HEK293T (cell line): ENCODE measurements at regions not wholly inside any gene's neighbourhood (a gene's known extent, or its start where the extent isn't known, plus 50 kb on each side); places are given as distances from the start of the nearest gene placed in this dataset.

Experiments
- ARNT ChIP-seq: fragments of 450-650 bp; IDR thresholded peaks from 2 replicates; pipeline ENCODE4 v1.6.1; 2017; ENCODE audit warnings: mild to moderate bottlenecking
- CTBP1 ChIP-seq: fragments of 450-650 bp; IDR thresholded peaks from 2 replicates; pipeline ENCODE4 v1.6.1; 2016; ENCODE audit warnings: borderline replicate concordance
- ELF4 ChIP-seq: fragments of 450-650 bp; IDR thresholded peaks from 2 replicates; pipeline ENCODE4 v1.6.1; 2017; ENCODE audit warnings: antibody characterized with exemption
- FOXA1 ChIP-seq: fragments of 450-650 bp; IDR thresholded peaks from 2 replicates; pipeline ENCODE4 v1.6.1; 2016; ENCODE audit warnings: mild to moderate bottlenecking
- FOXK2 ChIP-seq: fragments of 450-650 bp; IDR thresholded peaks from 2 replicates; pipeline ENCODE4 v1.6.1; 2016; ENCODE audit warnings: mild to moderate bottlenecking
- HDGF ChIP-seq: fragments of 450-650 bp; IDR thresholded peaks from 2 replicates; pipeline ENCODE4 v1.6.1; 2017; ENCODE audit warnings: antibody characterized with exemption, borderline replicate concordance
- PKNOX1 ChIP-seq: fragments of 450-650 bp; IDR thresholded peaks from 2 replicates; pipeline ENCODE4 v1.6.1; 2016
- SP1 ChIP-seq: fragments of 450-650 bp; IDR thresholded peaks from 2 replicates; pipeline ENCODE4 v1.6.1; 2017
- SUZ12 ChIP-seq: fragments of 450-650 bp; IDR thresholded peaks from 2 replicates; pipeline ENCODE4 v1.6.1; 2016; ENCODE audit warnings: mild to moderate bottlenecking
- TARDBP ChIP-seq: fragments of 450-650 bp; IDR thresholded peaks from 2 replicates; pipeline ENCODE4 v1.6.1; 2016
- ZNF384 ChIP-seq: fragments of 450-650 bp; IDR thresholded peaks from 2 replicates; pipeline ENCODE4 v1.6.1; 2016

- TF ChIP-seq PKNOX1 (no peak), FOXK2 (no peak), SP1 (no peak), FOXA1 (no peak), SUZ12 (no peak), CTBP1 (no peak), TARDBP (no peak), ELF4 (no peak), ZNF384 (no peak), HDGF (no peak), ARNT (no peak)
Observed at GRCh38 chr5:163612358-163613149, 107.1 kb downstream of the MAT2B start.
